BLaER1 (cell line): ENCODE measurements at regions not wholly inside any gene's neighbourhood (a gene's known extent, or its start where the extent isn't known, plus 50 kb on each side); places are given as distances from the start of the nearest gene placed in this dataset.

Source experiments
- H3K27ac ChIP-seq: shearing (Covaris generic); formaldehyde crosslinking; 2 replicates; pipeline ENCODE4 v1.8.1; 2022
- H3K27me3 ChIP-seq: shearing (Covaris generic); formaldehyde crosslinking; 2 replicates; pipeline ENCODE4 v1.8.1; 2022
- H3K36me3 ChIP-seq: shearing (Covaris generic); formaldehyde crosslinking; 2 replicates; pipeline ENCODE4 v1.8.1; 2022
- H3K4me1 ChIP-seq: shearing (Covaris generic); formaldehyde crosslinking; 2 replicates; pipeline ENCODE4 v1.8.1; 2022
- H3K4me2 ChIP-seq: shearing (Covaris generic); formaldehyde crosslinking; 2 replicates; pipeline ENCODE4 v1.8.1; 2022
- H3K4me3 ChIP-seq: shearing (Covaris generic); formaldehyde crosslinking; 2 replicates; pipeline ENCODE4 v1.8.1; 2022
- H3K9ac ChIP-seq: shearing (Covaris generic); formaldehyde crosslinking; 2 replicates; pipeline ENCODE4 v1.8.1; 2022
- H3K9me3 ChIP-seq: shearing (Covaris generic); formaldehyde crosslinking; 2 replicates; pipeline ENCODE4 v1.8.1; 2022
- H4K20me1 ChIP-seq: shearing (Covaris generic); formaldehyde crosslinking; 2 replicates; pipeline ENCODE4 v1.8.1; 2022
- Cebpa-rat ChIP-seq: shearing (Covaris generic); IDR thresholded peaks from 2 replicates; pipeline ENCODE4 v1.8.1; 2022

DNA sequence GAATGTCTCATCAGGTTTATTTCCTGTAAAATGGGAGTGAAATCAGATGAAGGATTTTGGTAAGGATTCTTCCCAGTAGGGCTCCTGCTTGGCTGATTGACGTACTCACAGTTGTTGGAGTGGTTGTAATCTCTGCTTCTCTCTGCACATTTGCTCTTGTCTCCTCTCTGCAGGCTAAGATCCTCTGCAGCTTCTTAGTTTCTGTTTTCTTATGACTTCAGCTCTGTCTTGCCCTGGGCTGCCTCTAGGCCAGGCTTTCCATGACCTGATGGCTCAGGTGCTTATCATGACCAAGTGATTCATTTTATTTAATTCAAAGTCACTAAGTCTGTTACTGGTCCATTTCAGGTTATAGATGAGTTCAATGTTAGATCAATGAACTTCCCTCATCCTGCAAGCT is 394.5 kb upstream of the DDHD1 start:
- H4K20me1 ChIP-seq, result no peaks in the 10 kb centered on the region
- H3K36me3 ChIP-seq, result no peaks in the 10 kb centered on the region
- no peak overlapping the region for H3K9ac ChIP-seq
- H3K9me3 ChIP-seq, result no peaks in the 10 kb centered on the region
- H3K27me3 ChIP-seq, result no peaks in the 10 kb centered on the region
- no peak overlapping the region for H3K27ac ChIP-seq
- H3K4me2 ChIP-seq, result no peak overlapping the region
- TF ChIP-seq Cebpa-rat, result no peak
- no peaks in the 10 kb centered on the region for H3K4me1 ChIP-seq
- no peak overlapping the region for H3K4me3 ChIP-seq

DNA sequence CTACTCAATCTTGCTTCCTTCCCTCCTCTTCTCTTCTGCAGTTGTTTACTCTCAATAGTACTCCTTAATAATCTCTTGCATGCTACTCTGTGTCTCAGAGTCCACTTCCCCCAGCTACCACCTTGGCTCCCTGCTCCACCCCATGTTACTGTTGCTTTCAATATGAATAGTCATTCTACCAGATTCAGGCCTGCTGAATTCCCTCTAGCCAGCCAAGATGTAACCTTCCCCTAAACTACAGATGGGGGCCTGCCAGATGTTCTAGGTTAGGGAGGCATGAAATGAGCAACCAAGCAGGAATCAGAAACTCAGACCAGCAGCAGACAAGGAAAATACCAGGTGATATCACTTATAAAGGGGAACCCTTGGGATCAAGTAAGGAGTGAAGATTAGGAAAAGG is 392.1 kb upstream of the DDHD1 start:
- no peak for TF ChIP-seq Cebpa-rat
- Histone ChIP-seq H3K27me3 (no peaks in the 10 kb centered on the region), H3K27ac (no peak overlapping the region), H3K36me3 (no peaks in the 10 kb centered on the region), H3K4me2 (no peak overlapping the region), H3K9me3 (no peaks in the 10 kb centered on the region), H4K20me1 (no peaks in the 10 kb centered on the region), H3K4me1 (no peaks in the 10 kb centered on the region), H3K4me3 (no peak overlapping the region), H3K9ac (no peak overlapping the region)

DNA sequence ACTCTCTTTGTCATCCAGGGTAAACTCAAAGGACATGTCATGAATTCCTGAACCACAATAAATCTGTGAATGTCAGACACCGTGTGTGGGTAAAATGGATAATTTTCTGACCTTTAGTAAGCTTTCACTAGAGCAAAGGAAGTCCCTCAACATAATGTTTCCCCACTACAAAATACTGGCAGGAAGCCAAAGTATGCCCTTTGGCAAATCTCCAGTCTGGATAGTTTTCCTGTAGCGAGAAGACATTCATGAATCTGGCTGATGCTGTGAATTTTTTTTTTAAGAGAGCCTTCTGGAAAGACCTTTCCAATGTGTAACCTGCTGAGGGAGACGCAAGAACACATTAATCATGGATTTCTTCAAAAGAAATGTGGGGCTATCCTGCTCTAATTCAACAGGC is 389.6 kb upstream of the DDHD1 start:
- Histone ChIP-seq H3K27ac (no peak overlapping the region), H3K4me1 (no peaks in the 10 kb centered on the region), H3K9ac (no peak overlapping the region), H3K9me3 (no peaks in the 10 kb centered on the region), H4K20me1 (no peaks in the 10 kb centered on the region), H3K4me3 (no peak overlapping the region), H3K4me2 (no peak overlapping the region), H3K27me3 (no peaks in the 10 kb centered on the region), H3K36me3 (no peaks in the 10 kb centered on the region)
- no peak for TF ChIP-seq Cebpa-rat

DNA sequence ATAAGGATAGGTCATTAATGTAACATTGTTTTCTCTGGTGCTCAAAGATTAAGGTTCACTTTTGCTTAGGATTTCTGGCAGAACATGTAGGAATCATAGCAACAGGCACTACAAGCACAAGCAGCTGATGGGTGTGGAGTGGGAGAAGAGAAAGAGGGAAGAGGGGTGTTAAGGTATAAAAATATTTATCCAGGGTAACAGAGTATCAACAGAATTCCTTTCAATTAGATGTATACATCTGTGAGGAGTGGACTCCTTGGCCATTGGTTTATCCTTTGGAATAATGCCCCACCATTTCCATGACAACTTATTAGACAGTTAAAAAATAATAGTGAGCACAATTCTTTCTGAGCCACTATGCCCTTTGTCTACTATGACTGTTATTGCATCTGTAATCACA is 388.3 kb upstream of the DDHD1 start:
- Histone ChIP-seq H3K9me3 (no peaks in the 10 kb centered on the region), H3K27me3 (no peaks in the 10 kb centered on the region), H3K9ac (no peak overlapping the region), H3K4me3 (no peak overlapping the region), H4K20me1 (no peaks in the 10 kb centered on the region), H3K4me1 (peaks cover 4% of the 10 kb centered on the region), H3K4me2 (no peak overlapping the region), H3K27ac (no peak overlapping the region), H3K36me3 (no peaks in the 10 kb centered on the region)
- no peak for TF ChIP-seq Cebpa-rat

DNA sequence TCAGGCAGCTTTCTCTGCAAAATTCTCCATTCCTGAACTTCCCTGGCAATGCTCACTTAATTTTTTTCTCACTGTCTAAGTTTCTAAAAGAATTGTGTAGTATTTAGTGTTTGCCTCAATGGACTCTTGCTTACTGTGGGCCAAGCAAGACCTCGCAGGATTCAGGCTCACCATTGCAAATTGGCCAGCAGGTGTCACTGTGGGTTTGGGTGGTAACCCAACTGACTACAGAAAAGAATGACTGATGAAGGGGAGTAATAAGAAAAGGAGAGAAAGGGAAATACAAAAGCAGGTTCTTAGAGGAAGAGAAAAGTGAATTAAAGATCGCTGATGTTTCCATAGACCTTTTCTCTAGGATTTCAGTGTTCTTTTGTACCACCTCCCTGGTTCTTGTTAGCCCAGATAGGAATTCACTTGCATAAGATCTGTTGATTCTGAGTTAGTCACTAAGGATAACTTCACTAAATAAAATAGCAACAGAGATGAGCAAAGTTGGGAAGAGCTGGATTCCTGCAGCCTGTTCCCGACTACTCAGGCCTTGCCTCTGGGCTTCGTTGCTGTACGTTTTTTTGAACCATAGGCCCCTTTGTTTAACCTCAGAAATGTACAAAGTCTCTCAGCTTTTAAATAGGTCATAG is 386.5 kb upstream of the DDHD1 start:
- no peak overlapping the region for H3K4me3 ChIP-seq
- TF ChIP-seq Cebpa-rat, result no peak
- peaks cover 8% of the 10 kb centered on the region for H3K4me1 ChIP-seq
- H3K27ac ChIP-seq, result no peak overlapping the region
- no peak overlapping the region for H3K9ac ChIP-seq
- H4K20me1 ChIP-seq, result no peaks in the 10 kb centered on the region
- no peaks in the 10 kb centered on the region for H3K27me3 ChIP-seq
- no peaks in the 10 kb centered on the region for H3K36me3 ChIP-seq
- H3K4me2 ChIP-seq, result no peak overlapping the region
- no peaks in the 10 kb centered on the region for H3K9me3 ChIP-seq

DNA sequence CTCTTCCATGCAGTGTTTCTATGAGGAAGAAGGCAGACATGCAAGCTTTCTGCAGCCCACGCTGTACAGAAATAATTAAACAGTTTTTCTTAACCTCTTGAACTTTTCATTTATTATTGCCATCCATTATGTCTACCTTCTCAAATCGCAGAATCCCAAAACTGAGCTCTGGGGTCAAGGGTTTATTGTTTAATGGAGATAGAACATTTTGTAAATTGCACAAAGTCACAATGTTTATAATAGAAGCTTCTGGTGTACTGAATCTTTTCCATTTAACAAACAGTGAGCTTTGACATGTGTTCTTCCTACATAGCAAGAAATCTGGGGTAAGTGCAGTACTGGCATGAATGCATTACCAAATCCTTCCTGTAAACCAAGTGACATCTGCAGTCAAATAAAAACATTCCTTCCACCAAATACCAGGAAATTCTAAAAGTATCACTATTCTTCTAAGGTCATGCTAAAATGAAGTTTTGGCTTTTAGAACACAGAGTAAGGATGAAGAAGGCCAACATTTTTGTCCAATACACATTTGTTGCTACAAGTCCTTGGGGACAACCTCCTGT is 385.3 kb upstream of the DDHD1 start:
- Histone ChIP-seq H3K27ac (no peak overlapping the region), H3K4me2 (no peak overlapping the region), H3K4me1 (peaks cover 8% of the 10 kb centered on the region), H3K9me3 (no peaks in the 10 kb centered on the region), H3K27me3 (no peaks in the 10 kb centered on the region), H4K20me1 (no peaks in the 10 kb centered on the region), H3K4me3 (no peak overlapping the region), H3K36me3 (no peaks in the 10 kb centered on the region), H3K9ac (no peak overlapping the region)
- TF ChIP-seq Cebpa-rat, result no peak

DNA sequence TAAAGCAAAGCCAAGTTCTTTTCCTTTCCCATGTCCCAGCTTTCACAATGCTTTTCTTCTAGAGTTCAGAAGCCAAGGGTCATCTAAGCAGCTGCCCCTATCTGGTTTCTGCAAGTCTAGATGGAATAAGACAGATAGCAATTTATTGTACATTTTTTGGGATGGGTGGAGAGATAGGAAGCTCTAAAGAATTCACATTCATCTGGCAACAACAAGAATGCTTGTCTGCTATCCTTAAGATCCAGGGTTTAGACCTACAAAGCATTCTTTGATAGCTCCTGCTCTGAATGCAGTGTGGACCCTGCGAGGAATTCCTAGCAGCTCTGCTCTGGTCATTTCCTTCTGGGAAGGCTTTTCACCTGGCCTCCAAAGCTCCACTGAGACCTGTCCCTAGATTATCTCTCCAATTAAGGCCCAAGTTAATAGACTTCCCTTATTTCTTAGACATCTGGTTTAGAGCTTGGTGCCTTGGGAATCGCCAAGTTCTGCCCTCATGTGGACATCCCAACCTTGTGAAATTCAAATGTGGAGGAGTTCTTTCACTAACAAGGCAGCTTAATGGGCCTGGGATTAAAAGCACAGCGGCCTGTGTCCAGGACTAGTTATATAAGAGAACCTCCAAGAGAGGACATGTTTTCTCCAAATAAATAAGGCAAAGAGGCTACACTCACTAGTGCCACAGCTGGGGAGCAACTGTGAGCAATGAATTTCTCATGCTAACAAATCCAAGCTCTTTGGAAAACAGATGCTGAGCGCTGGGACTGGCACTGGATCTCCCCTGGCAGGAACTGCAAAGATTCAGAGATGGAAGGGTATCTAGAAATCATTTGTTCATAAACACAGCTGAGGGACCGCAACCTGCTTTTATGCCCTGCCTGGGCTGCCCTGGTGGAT is 384.5 kb upstream of the DDHD1 start:
- Histone ChIP-seq H3K36me3 (no peaks in the 10 kb centered on the region), H3K4me2 (no peak overlapping the region), H3K4me1 (peaks cover 8% of the 10 kb centered on the region), H3K27me3 (no peaks in the 10 kb centered on the region), H3K9ac (no peak overlapping the region), H3K27ac (no peak overlapping the region), H3K9me3 (no peaks in the 10 kb centered on the region), H3K4me3 (no peak overlapping the region), H4K20me1 (no peaks in the 10 kb centered on the region)
- no peak for TF ChIP-seq Cebpa-rat

DNA sequence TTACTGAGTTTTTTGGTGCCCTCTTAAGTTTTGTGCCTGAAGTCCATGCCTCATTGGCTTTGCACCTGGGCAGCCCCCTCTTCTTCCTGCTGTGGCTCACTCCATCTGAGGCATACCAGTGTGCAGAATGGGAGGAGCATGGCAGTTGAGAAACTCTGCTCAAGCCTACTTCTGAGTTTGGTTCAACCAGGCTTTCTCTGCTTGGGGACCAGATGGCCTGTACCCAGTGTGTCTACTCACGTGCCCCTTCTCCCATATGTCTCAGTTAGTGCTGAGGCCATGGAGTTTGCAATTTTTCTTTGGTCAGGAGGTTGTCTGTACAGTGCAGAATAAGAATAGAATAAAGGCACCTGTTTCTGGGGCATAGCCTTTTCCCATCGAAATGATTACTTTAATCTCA is 383.3 kb upstream of the DDHD1 start:
- no peak for TF ChIP-seq Cebpa-rat
- Histone ChIP-seq H3K4me1 (peaks cover 8% of the 10 kb centered on the region), H3K4me2 (peak overlapping the region; percentile 31; the same call in 1 of the 2 replicates), H3K27me3 (no peaks in the 10 kb centered on the region), H3K9ac (no peak overlapping the region), H4K20me1 (no peaks in the 10 kb centered on the region), H3K4me3 (no peak overlapping the region), H3K36me3 (no peaks in the 10 kb centered on the region), H3K9me3 (no peaks in the 10 kb centered on the region), H3K27ac (no peak overlapping the region)

DNA sequence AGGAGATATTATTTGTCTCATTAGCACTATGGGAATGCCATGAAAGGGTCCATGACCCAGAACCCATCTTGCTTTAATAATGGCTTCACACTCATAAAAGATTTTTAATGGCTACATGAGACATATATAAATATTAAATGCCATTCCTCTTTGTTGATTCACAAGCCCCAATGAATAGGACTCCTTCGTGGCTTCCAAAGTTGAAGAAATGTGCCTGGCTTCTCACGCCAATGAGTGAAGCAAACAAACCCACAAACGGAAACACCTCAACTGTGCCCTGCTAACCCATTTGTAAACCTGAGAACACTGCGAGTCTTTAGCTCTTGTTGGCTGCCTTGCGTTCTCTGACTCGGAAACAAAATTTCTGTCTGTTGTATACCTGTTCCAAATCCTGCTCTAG is 381.7 kb upstream of the DDHD1 start:
- no peak for TF ChIP-seq Cebpa-rat
- H3K9me3 ChIP-seq, result no peaks in the 10 kb centered on the region
- H3K4me2 ChIP-seq, result no peak overlapping the region
- no peaks in the 10 kb centered on the region for H3K27me3 ChIP-seq
- no peaks in the 10 kb centered on the region for H4K20me1 ChIP-seq
- H3K4me1 ChIP-seq, result peaks cover 8% of the 10 kb centered on the region
- no peak overlapping the region for H3K9ac ChIP-seq
- H3K36me3 ChIP-seq, result no peaks in the 10 kb centered on the region
- no peak overlapping the region for H3K4me3 ChIP-seq
- no peak overlapping the region for H3K27ac ChIP-seq

DNA sequence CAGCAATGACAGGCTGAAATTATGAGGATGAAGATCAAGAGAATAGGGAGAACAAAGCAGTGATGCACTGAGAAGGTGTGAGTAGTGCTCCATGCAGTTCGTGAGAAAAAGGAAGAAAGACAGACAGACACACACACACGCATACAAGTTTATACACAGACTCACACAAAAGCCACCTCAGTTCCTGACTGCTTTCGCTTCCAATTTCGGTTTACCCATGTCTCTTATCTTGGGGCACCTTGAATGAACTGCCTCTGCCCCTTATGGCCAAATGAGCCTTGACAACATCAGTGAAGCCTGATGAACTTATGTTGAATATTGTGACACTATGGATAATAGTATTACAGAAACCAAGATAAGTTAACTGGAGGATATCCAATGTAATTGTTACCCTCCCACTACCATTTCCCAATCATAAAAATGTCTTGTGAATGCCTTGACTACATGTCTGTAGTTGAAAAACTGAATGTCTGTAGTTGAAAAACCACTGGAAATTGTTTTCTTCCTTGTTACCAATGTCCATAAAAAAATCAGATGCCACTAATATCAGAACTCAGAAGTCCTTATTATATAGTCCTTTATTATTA is 380.4 kb upstream of the DDHD1 start:
- Histone ChIP-seq H3K27ac (no peak overlapping the region), H3K4me1 (peaks cover 8% of the 10 kb centered on the region), H3K4me3 (no peak overlapping the region), H3K9me3 (no peaks in the 10 kb centered on the region), H3K27me3 (no peaks in the 10 kb centered on the region), H4K20me1 (no peaks in the 10 kb centered on the region), H3K4me2 (no peak overlapping the region), H3K36me3 (no peaks in the 10 kb centered on the region), H3K9ac (no peak overlapping the region)
- no peak for TF ChIP-seq Cebpa-rat
